RPMI8226 (cell line): ENCODE measurements at regions not wholly inside any gene's neighbourhood (a gene's known extent, or its start where the extent isn't known, plus 50 kb on each side); places are given as distances from the start of the nearest gene placed in this dataset.
"Not testable (repeated sequence)": the region's sequence is repeated elsewhere in the genome, so short reads cannot be mapped to it uniquely, and the experiment has no call there.

Experiments
- DNase-seq: peaks from one replicate; pipeline ENCODE4 v3.0.0-alpha.2; 2015

DNA sequence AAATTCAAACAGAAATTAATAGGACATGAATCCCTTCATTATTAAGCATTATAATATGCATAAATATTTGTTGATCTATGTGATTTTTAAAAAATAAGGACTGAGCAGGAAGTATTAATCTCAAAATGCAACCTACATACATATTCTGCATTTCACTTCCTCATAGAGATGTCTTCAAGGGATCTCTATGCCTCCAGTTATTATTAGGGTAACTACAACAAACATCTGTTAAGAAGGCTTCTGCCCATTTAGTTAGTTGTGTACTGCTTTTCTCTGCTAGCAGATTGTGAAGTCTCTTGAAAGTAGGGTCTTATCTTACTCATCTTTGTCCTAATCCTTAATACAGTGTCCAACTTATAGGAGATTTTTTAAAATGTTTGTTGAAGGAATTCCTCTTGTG lies 414.1 kb downstream of the ACTL7B start:
- DNase-seq: no peak

- DNase-seq: no peak
Measured at GRCh38 chr9:108441251-108441650, 414.5 kb downstream of the ACTL7B start.

DNA sequence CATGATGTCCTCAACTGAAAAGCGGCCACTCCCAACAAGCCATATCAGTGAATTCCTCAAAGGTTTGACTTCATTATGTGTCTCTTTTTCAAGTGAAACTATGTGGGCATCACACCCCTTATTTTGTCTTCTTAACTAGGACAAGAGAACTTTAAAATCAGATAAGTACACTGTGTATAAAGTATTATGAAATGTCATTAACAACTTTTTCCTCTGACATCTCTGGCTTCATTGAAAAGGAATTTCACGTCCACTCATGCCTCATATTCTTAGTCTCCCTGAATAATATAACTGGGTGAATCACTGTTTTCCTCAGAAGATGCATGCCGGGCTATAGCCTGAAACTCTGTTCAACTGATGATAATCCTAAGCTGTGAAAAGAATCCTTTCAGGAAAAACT lies 415.8 kb downstream of the ACTL7B start:
- DNase-seq: no peak

GRCh38 chr9:108437656-108438055 lies 418.1 kb downstream of the ACTL7B start:
- no peak for DNase-seq

DNA sequence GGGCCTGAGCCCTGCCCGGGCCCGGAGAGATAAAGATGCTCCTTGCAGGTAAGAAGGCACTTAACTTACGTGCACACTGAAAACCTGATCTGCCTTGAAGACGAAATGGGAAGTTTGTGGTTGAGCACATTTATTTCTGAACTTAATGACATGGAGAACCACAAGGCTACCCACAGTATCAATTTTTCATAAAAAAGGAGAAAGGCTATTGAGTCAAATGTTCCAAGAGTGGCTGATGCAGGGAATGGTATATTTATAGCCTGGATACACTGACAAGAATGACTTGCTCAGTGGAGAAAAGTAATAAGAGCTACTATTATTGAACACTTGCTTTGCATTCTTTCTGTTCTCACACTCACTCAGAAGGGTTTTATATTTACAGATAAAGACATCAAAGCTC lies 419.3 kb downstream of the ACTL7B start:
- no peak for DNase-seq

DNA sequence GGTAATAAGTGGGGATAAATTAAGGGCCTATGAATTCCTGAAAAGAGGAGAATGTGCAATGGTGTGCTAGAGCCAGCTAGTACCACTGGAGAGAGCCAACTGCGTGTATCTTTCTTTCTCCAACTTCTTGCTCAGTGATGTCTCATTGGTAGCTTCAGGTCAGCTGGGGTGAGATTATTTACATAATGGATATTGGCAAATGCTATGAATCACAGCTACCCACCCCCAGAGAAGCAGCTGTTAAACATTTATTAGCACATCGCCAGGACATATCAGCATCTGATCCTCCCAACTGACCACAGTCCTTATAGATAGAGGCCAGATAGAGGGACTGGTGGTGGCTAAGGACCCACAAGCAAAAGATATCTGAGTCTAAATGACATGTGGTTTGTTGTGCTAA lies 421.3 kb downstream of the ACTL7B start:
- DNase-seq: no peak

DNA sequence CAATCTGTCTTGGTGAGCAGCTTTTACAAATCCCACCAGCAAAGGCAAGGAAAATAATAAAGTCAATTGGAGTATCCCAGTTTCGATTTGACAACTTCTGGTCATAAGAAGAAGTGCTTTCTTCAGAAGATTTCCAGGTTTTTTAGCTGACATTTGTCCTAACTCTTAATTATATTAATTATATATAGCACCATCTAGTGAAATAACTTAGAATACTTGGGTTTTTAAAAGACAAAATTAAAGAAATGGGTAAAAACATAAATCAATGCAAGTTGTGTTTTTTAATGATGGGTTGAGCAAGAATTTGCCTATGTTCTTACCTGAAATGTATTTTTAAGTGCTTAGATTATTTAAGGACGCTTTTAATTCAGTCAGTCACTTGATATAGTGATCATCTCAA lies 421.8 kb downstream of the ACTL7B start:
- DNase-seq: no peak

- no peak for DNase-seq
Measured at GRCh38 chr9:108430655-108431054, 425.1 kb downstream of the ACTL7B start.

- no peak for DNase-seq
Measured at GRCh38 chr9:108427751-108428150, 428.0 kb downstream of the ACTL7B start.

- not testable (repeated sequence) for DNase-seq
Measured at GRCh38 chr9:108426421-108426940, 429.3 kb downstream of the ACTL7B start.

- DNase-seq: no peak
Measured at GRCh38 chr9:108423433-108423832, 432.4 kb downstream of the ACTL7B start.

GRCh38 chr9:108419379-108419778 lies 436.4 kb downstream of the ACTL7B start:
- no peak for DNase-seq

DNA sequence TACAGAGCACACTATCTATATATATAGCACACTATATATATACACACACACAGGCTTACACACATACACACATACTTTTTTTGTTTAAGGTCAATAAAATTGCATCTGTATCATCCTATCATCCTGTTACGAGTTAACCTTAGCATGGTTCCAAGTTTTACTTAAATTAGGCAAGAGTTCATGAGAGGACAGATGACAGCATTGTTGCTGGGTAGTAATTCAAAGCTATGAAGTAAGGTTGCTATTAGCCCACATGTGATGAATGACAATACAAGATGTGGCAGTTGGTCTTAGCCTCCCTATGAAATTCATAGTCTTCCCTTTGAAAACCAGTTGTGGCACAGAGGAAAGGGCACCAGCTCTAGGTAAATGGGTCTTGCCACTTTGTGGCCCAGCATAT lies 438.1 kb downstream of the ACTL7B start:
- no peak for DNase-seq

- DNase-seq: no peak
Measured at GRCh38 chr9:108417312-108417711, 438.5 kb downstream of the ACTL7B start.

- no peak for DNase-seq
Measured at GRCh38 chr9:108416324-108416723, 439.5 kb downstream of the ACTL7B start.

- DNase-seq: no peak
Measured at GRCh38 chr9:108413809-108414208, 442.0 kb downstream of the ACTL7B start.

GRCh38 chr9:108412755-108413154 lies 443.0 kb downstream of the ACTL7B start:
- DNase-seq: no peak

DNA sequence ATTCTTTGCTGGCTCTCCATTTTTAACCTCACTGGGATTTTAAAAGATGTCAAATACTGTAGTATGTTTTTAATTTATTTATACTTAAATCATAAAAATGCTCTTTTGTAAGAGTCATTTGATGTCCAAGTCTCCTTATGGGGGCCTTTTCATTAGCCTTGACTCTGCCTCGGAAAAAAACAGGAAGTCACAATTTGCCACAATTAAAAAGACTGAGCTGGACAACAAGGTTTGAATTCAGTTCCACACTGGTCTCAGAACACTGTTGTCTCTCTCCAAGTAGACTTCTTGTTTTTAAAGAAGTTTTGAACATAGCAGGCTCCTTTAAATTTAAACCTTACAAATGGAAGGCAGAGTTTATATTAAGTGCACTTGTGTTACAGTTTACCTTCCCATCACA lies 444.2 kb downstream of the ACTL7B start:
- DNase-seq: no peak

DNA sequence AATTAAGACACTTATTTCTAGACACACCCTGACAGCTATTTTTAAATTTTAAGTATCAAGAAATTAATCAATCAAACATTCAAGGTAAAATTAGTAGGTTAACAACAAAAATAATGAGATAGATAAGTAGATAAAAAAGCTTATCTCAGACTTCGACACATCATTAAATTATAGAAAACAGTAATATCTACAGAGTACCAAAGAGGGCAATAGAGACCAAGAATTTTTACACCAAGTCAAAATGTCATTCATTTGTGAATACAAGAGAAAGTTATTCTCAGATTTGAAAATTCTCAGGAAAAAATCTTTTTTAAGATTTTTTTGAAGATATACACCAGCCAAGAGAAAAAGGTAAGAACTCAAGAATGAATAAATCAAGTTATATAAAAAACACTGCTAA lies 445.6 kb downstream of the ACTL7B start:
- DNase-seq: no peak

- no peak for DNase-seq
Measured at GRCh38 chr9:108400297-108400696, 455.5 kb downstream of the ACTL7B start.

- DNase-seq: no peak
Measured at GRCh38 chr9:108399851-108400250, 455.9 kb downstream of the ACTL7B start.

DNA sequence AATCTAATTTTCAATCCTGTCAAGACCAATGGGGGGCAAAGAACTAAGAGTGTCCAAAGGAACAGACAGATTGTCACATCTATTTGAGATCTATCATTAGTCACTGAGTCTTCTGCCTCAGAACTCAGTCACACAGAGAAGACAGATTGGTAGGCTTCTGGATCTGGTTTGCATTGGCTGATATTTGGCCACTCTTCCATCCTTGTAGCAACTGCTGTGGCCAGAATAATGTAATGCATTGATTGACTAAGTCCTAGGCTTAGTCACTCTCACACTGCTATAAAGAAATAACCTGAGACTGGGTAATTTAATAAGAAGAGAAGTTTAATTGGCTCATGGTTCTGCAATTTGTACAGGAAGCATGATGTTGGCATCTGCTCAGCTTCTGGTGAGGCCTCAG lies 458.5 kb downstream of the ACTL7B start:
- no peak for DNase-seq

DNA sequence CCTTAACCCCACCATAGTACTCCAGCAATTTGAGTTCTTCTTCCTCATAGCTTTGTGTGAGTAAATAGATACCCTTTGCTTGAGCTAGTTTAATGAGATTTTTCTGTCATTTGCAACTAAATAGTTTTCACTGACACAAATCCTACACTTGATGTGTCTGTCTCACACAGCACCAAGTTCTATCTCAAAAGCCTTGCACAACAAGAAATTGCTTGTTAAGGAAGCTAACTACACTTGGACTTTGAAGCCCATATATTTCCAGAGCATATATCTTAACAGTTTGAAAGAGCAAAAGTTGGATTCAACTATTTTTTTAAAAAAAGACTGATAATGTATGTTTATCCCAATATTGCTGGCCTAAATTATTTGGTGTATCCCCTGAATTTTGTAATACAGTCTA lies 459.2 kb downstream of the ACTL7B start:
- DNase-seq: no peak

DNA sequence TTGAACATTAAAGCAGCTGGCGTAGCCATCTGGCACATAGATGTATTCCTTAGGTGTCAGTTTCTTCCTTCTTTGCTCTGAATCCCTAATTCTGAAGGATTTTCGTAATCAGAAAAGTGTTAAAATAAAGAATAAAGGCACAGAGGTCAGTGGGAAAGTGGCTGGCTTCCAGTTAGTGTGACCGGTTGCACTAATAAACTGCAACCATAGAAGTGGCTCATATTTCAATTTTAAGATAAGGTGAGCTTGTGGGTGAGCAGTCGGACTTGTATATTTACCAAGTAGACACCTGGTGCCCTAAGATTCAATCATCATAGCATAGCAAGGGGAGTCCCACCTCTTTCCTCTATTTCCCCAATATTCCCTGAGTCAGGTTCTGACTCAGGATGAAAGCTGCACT lies 459.6 kb downstream of the ACTL7B start:
- DNase-seq: no peak

DNA sequence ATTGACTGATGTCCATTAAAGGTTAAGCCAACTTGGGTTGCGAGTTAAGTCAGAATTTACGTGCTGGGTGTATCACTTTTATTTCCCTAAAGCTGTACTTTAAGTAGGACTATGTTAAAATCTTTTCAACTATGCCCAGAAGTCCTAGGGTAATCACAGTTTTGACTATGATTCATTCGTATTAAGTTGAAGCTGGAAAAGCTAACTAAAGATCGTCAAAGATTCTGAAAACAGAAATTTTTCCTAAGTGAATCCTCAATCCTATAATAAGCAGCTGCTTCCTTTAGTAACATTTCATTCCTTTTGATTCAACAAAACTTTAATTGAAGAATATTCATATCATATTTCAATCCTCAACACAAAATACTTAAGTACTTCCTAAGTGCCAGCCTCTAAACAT lies 460.4 kb downstream of the ACTL7B start:
- no peak for DNase-seq

GRCh38 chr9:108394726-108395125 lies 461.1 kb downstream of the ACTL7B start:
- no peak for DNase-seq
